GM21423 (cell line): ENCODE measurements at regions not wholly inside any gene's neighbourhood (a gene's known extent, or its start where the extent isn't known, plus 50 kb on each side); places are given as distances from the start of the nearest gene placed in this dataset.
"Not testable (repeated sequence)": the region's sequence is repeated elsewhere in the genome, so short reads cannot be mapped to it uniquely, and the experiment has no call there.

Experiments
- ATAC-seq: cut with Tn5 transposase; IDR thresholded peaks from one replicate; pipeline ENCODE4 v1.9.1; 2021; ENCODE audit warnings: mild to moderate bottlenecking, moderate library complexity; ENCODE audit not compliant: unreplicated experiment

GRCh38 chr17:68097161-68097805, 61.7 kb downstream of the KPNA2 start:
- ATAC-seq = no peak

- ATAC-seq = not testable (repeated sequence)
These were observed 63.8 kb downstream of the KPNA2 start for GRCh38 chr17:68099341-68099753.

- no peak for ATAC-seq
These were observed 64.6 kb downstream of the KPNA2 start for GRCh38 chr17:68100000-68100641.

- ATAC-seq = peak; percentile 73
These were observed 65.8 kb downstream of the KPNA2 start for GRCh38 chr17:68101075-68101986.

GRCh38 chr17:68101987-68102314, 66.4 kb downstream of the KPNA2 start:
- no peak for ATAC-seq

- no peak for ATAC-seq
These were observed 66.8 kb downstream of the KPNA2 start for GRCh38 chr17:68102318-68102758.

GRCh38 chr17:68103148-68103547, 67.6 kb downstream of the KPNA2 start:
- ATAC-seq = no peak

GRCh38 chr17:68106085-68106484, 70.5 kb downstream of the KPNA2 start:
- ATAC-seq = no peak

- no peak for ATAC-seq
These were observed 71.8 kb downstream of the KPNA2 start for GRCh38 chr17:68107373-68107772.

GRCh38 chr17:68108313-68109000, 72.9 kb downstream of the KPNA2 start:
- ATAC-seq = no peak

- ATAC-seq = not testable (repeated sequence)
These were observed 73.9 kb downstream of the KPNA2 start for GRCh38 chr17:68109404-68109803.

GRCh38 chr17:68116211-68116610, 80.7 kb downstream of the KPNA2 start:
- ATAC-seq = not testable (repeated sequence)

GRCh38 chr17:68122587-68122986, 87.1 kb downstream of the KPNA2 start:
- no peak for ATAC-seq

- no peak for ATAC-seq
These were observed 89.8 kb downstream of the KPNA2 start for GRCh38 chr17:68125111-68125870.

GRCh38 chr17:68127914-68128313, 92.4 kb downstream of the KPNA2 start:
- ATAC-seq = no peak

- no peak for ATAC-seq
These were observed 95.9 kb downstream of the KPNA2 start for GRCh38 chr17:68131456-68131855.

- no peak for ATAC-seq
These were observed 98.0 kb downstream of the KPNA2 start for GRCh38 chr17:68133346-68134045.

- no peak for ATAC-seq
These were observed 98.6 kb downstream of the KPNA2 start for GRCh38 chr17:68134046-68134637.

- ATAC-seq = no peak
These were observed 99.2 kb downstream of the KPNA2 start for GRCh38 chr17:68134731-68135130.
